Tibial nerve (tissue), 4 donors: ENCODE measurements at regions not wholly inside any gene's neighbourhood (a gene's known extent, or its start where the extent isn't known, plus 50 kb on each side); places are given as distances from the start of the nearest gene placed in this dataset.
A peak's percentile ranks its signal among the peaks of the same experiment; 100 is the strongest.

ENCODE experiments used
- DNase-seq, 2 donors: peaks; one replicate each; pipeline ENCODE4 v3.0.0-alpha.2; 2019; ENCODE audit warnings: low spot score in 2 of 2
- H3K27ac ChIP-seq, 4 donors: fragments of 200-600 bp; sonication (generic) in 3 of 4; one replicate each; pipeline ENCODE4 v1.5.1; 2017 to 2019; ENCODE audit warnings: mild to moderate bottlenecking in 1 of 4
- H3K27me3 ChIP-seq, 2 donors: fragments of 200-600 bp; sonication (generic) in 1 of 2; one replicate each; pipeline versions ENCODE4 v1.5.1 to v1.6.0; 2017 to 2019
- H3K36me3 ChIP-seq, 3 donors: fragments of 200-600 bp; sonication (generic); one replicate each; pipeline ENCODE4 v1.5.1; 2018 to 2019
- H3K4me1 ChIP-seq, 4 donors: fragments of 200-600 bp; sonication (generic) in 3 of 4; one replicate each; pipeline ENCODE4 v1.5.1; 2017 to 2019
- H3K4me3 ChIP-seq, 4 donors: fragments of 200-600 bp; sonication (generic) in 3 of 4; one replicate each; pipeline ENCODE4 v1.5.1; 2017 to 2019; ENCODE audit warnings: mild to moderate bottlenecking in 1 of 4, moderate library complexity in 1 of 4
- H3K9me3 ChIP-seq, 4 donors: fragments of 200-600 bp; sonication (generic) in 3 of 4; one replicate each; pipeline ENCODE4 v1.5.1; 2017 to 2019
- CTCF ChIP-seq, 5 experiments: fragments of 200-600 bp in 3 of 5; fragments of 450-650 bp in 2 of 5; sonication (generic) in 3 of 5; IDR thresholded peaks; one replicate each; pipeline ENCODE4 v1.5.1; 2016 to 2019; ENCODE audit warnings: antibody characterized with exemption in 5 of 5, mild to moderate bottlenecking in 3 of 5, moderate library complexity in 2 of 5
- EP300 ChIP-seq, 2 donors: sonication (generic); formaldehyde crosslinking; IDR thresholded peaks; one replicate each; pipeline ENCODE4 v1.6.1; 2017; ENCODE audit warnings: antibody characterized with exemption in 2 of 2, mild to moderate bottlenecking in 1 of 2
- POLR2A ChIP-seq, 2 donors: fragments of 450-650 bp; IDR thresholded peaks; one replicate each; pipeline ENCODE4 v1.6.1; 2017; ENCODE audit warnings: antibody characterized with exemption in 2 of 2, mild to moderate bottlenecking in 2 of 2, moderate library complexity in 2 of 2
- WGBS, 2 donors: methylation state at CpG; one replicate each; pipeline ENCODE4 v1.1.5; 2018; 5-methylcytosine and 5-hydroxymethylcytosine counted together

GRCh38 chr1:198934426-198934825 lies 295.6 kb downstream of the PTPRC start:
- peak overlapping the region in 3 of 4 donors; percentile 52 to 61 (median 60) for H3K4me3 ChIP-seq
- no peaks in the 10 kb centered on the region for H3K27me3 ChIP-seq
- H3K27ac ChIP-seq: peak overlapping the region; percentile 31 to 91 (median 68)
- H3K9me3 ChIP-seq: no peaks in the 10 kb centered on the region
- no peaks in the 10 kb centered on the region for H3K36me3 ChIP-seq
- DNase-seq: no peak
- WGBS, 2 donors: 38 to 48% methylated on average over 2 of the region's 2 CpGs
- H3K4me1 ChIP-seq: peaks cover 0 to 36% (median 8%) of the 10 kb centered on the region in 4 donors
- TF ChIP-seq POLR2A (IDR thresholded peaks at IDR 0.05) (no peak), CTCF (IDR thresholded peaks at IDR 0.05) (no peak), EP300 (IDR thresholded peaks at IDR 0.05) (no peak)

GRCh38 chr1:198934901-198935305 lies 296.1 kb downstream of the PTPRC start:
- no peak for TF ChIP-seq EP300 (IDR thresholded peaks at IDR 0.05)
- TF ChIP-seq POLR2A (IDR thresholded peaks at IDR 0.05): no peak
- Histone ChIP-seq H3K9me3 (no peaks in the 10 kb centered on the region), H3K4me3 (peak overlapping the region; percentile 33 to 61 (median 56)), H3K27me3 (no peaks in the 10 kb centered on the region), H3K36me3 (no peaks in the 10 kb centered on the region), H3K27ac (peak overlapping the region; percentile 31 to 91 (median 68)), H3K4me1 (peaks cover 0 to 35% (median 8%) of the 10 kb centered on the region in 4 donors)
- no peak for DNase-seq
- WGBS, 2 donors: 7 to 9% methylated on average over 6 of the region's 6 CpGs

GRCh38 chr1:198935306-198935921 lies 296.6 kb downstream of the PTPRC start:
- Histone ChIP-seq H3K4me1 (peaks cover 0 to 34% (median 8%) of the 10 kb centered on the region in 4 donors), H3K27ac (peak overlapping the region; percentile 46 to 91 (median 78)), H3K4me3 (peak overlapping the region; percentile 33 to 61 (median 56)), H3K36me3 (no peaks in the 10 kb centered on the region), H3K27me3 (no peaks in the 10 kb centered on the region), H3K9me3 (no peaks in the 10 kb centered on the region)
- peak; percentile 36 to 72 for DNase-seq
- TF ChIP-seq CTCF (IDR thresholded peaks at IDR 0.05): no peak
- peak in 1 of 2 donors; percentile 53 for TF ChIP-seq EP300 (IDR thresholded peaks at IDR 0.05)
- 0 to 1% methylated on average over 9 of the region's 9 CpGs for WGBS, 2 donors

- Histone ChIP-seq H3K27me3 (no peaks in the 10 kb centered on the region), H3K4me3 (peak overlapping the region; percentile 33 to 61 (median 56)), H3K27ac (peak overlapping the region; percentile 46 to 91 (median 78)), H3K4me1 (peaks cover 0 to 24% (median 2%) of the 10 kb centered on the region in 4 donors), H3K36me3 (no peaks in the 10 kb centered on the region), H3K9me3 (no peaks in the 10 kb centered on the region)
- no peak for DNase-seq
- 2 to 3% methylated on average over 6 of the region's 6 CpGs for WGBS, 2 donors
- no peak for TF ChIP-seq EP300 (IDR thresholded peaks at IDR 0.05)
- TF ChIP-seq POLR2A (IDR thresholded peaks at IDR 0.05): no peak
- TF ChIP-seq CTCF (IDR thresholded peaks at IDR 0.05): no peak
Observed at GRCh38 chr1:198936371-198937083, 297.7 kb downstream of the PTPRC start.

GRCh38 chr1:198937231-198938031 lies 298.6 kb downstream of the PTPRC start:
- peak; percentile 17 to 65 for DNase-seq
- TF ChIP-seq POLR2A (IDR thresholded peaks at IDR 0.05): peak in 1 of 2 donors; percentile 75
- TF ChIP-seq EP300 (IDR thresholded peaks at IDR 0.05): peak in 1 of 2 donors; percentile 96
- no peak for TF ChIP-seq CTCF (IDR thresholded peaks at IDR 0.05)
- H3K4me3 ChIP-seq: peak overlapping the region; percentile 33 to 61 (median 56)

More at GRCh38 chr1:198937231-198938031, 298.6 kb downstream of the PTPRC start:
- no peaks in the 10 kb centered on the region for H3K27me3 ChIP-seq
- H3K36me3 ChIP-seq: no peaks in the 10 kb centered on the region
- 14% methylated on average over 5 of the region's 5 CpGs for WGBS, 2 donors
- H3K9me3 ChIP-seq: no peaks in the 10 kb centered on the region
- H3K4me1 ChIP-seq: peaks cover 0 to 17% (median 0%) of the 10 kb centered on the region in 4 donors
- H3K27ac ChIP-seq: peak overlapping the region; percentile 46 to 91 (median 78)
